OCI-LY7 (cell line): ENCODE measurements at regions not wholly inside any gene's neighbourhood (a gene's known extent, or its start where the extent isn't known, plus 50 kb on each side); places are given as distances from the start of the nearest gene placed in this dataset.

Experiments used
- BruUV-seq: library from RNA; stranded (reverse); fragments of 400-500 nt; replicated peaks from 2 replicates; lab custom pipeline; 2021; lab: Mats Ljungman, UMichigan
- CTCF ChIA-PET: fragments of 300-600 bp; sonication (Branson Sonifier 250); formaldehyde crosslinking; loops from one replicate; lab custom pipeline; 2022; ENCODE audit warnings: antibody characterized with exemption; ENCODE audit not compliant: unreplicated experiment; lab: Charles Lee
- POLR2A ChIA-PET: fragments of 300-600 bp; sonication (Branson Sonifier 250); formaldehyde crosslinking; loops from one replicate; lab custom pipeline; 2022; ENCODE audit warnings: antibody characterized with exemption; lab: Charles Lee
- DNase-seq: peaks from one replicate; pipeline ENCODE4 v3.0.0-alpha.2; 2015; ENCODE audit warnings: low spot score
- H2AFZ ChIP-seq: fragments of 200-600 bp; sonication (generic), shearing (Covaris generic); 2 replicates; pipeline ENCODE4 v1.6.1; 2014; ENCODE audit warnings: mild to moderate bottlenecking, antibody characterized with exemption, low read length, moderate library complexity
- H3K27ac ChIP-seq: fragments of 200-600 bp; sonication (generic); 2 replicates; pipeline ENCODE4 v1.5.1; 2014; ENCODE audit warnings: mixed run types, low read depth, mild to moderate bottlenecking, moderate library complexity, low read length, inconsistent platforms; ENCODE audit not compliant: poor library complexity, severe bottlenecking
- H3K36me3 ChIP-seq: fragments of 200-600 bp; sonication (generic); 2 replicates; pipeline ENCODE4 v1.6.1; 2014; ENCODE audit warnings: mild to moderate bottlenecking, antibody characterized with exemption, low read length, moderate library complexity, mixed read lengths; ENCODE audit not compliant: insufficient read depth
- H3K4me1 ChIP-seq: fragments of 200-600 bp; sonication (generic); 2 replicates; pipeline ENCODE4 v1.5.1; 2014; ENCODE audit warnings: mild to moderate bottlenecking, low read length; ENCODE audit not compliant: insufficient read depth, poor library complexity, severe bottlenecking
- H3K4me2 ChIP-seq: fragments of 200-600 bp; sonication (generic); 2 replicates; pipeline ENCODE4 v1.6.1; 2014; ENCODE audit warnings: mild to moderate bottlenecking, low read length
- H3K4me3 ChIP-seq: fragments of 200-600 bp; sonication (generic); 2 replicates; pipeline ENCODE4 v1.5.1; 2014; ENCODE audit warnings: mild to moderate bottlenecking, low read depth, low read length; ENCODE audit not compliant: poor library complexity, severe bottlenecking
- H3K79me2 ChIP-seq: fragments of 200-600 bp; sonication (generic); 2 replicates; pipeline ENCODE4 v1.6.1; 2016; ENCODE audit warnings: low read depth, mild to moderate bottlenecking, low read length, moderate library complexity, mixed read lengths; ENCODE audit not compliant: insufficient read depth
- H3K9me2 ChIP-seq: fragments of 200-600 bp; sonication (generic); 2 replicates; pipeline ENCODE4 v1.6.1; 2016; ENCODE audit warnings: mild to moderate bottlenecking, low read length, mixed read lengths; ENCODE audit not compliant: insufficient read depth
- H3K9me3 ChIP-seq: fragments of 200-600 bp; sonication (generic); 2 replicates; pipeline ENCODE4 v1.6.1; 2014; ENCODE audit warnings: mild to moderate bottlenecking, mixed run types, low read length, mixed read lengths
- H4K20me1 ChIP-seq: fragments of 200-600 bp; sonication (generic); 2 replicates; pipeline ENCODE4 v1.6.1; 2014; ENCODE audit warnings: mild to moderate bottlenecking, antibody characterized with exemption, low read length, moderate library complexity, mixed read lengths; ENCODE audit not compliant: insufficient read depth
- CTCF ChIP-seq: fragments of 200-600 bp; sonication (generic); conservative IDR thresholded peaks from 2 replicates; pipeline ENCODE4 v1.5.1; 2014; ENCODE audit warnings: mild to moderate bottlenecking, antibody characterized with exemption, low read length, moderate library complexity, mixed read lengths
- EZH2phosphoT487 ChIP-seq: fragments of 200-600 bp; sonication (generic); IDR thresholded peaks from 2 replicates; pipeline ENCODE4 v1.6.1; 2018; ENCODE audit warnings: low read depth, borderline replicate concordance, mild to moderate bottlenecking, mixed run types, antibody characterized with exemption, low read length, moderate library complexity, mixed read lengths
- intact Hi-C: fragments of 100-400 bp; cut with micrococcal nuclease; formaldehyde crosslinking; loops from one replicate; pipeline ENCODE4 v1.10.0; 2022; ENCODE audit not compliant: unreplicated experiment

DNA sequence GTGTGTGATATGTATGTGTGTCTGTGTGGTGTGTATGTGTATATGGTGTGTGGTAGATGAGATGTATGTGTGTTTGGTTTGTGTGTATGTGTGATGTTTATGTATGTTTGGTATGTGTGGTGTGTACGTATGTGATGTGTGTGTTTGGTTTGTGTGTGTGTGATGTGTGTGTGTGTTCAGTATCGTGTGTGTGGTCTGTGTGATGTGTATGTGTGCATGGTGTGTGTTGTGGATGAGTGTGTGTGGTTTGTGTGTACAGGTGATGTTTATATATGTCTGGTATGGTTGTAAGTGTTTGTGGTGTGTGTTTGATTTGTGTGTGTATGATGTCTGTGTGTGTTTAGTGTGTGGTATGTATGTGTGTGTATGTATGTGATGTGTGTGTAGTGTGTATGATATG, 199.4 kb downstream of the SUDS3 start:
- CTCF ChIA-PET, result no interaction called here
- POLR2A ChIA-PET, result no interaction called here
- H3K9me3 ChIP-seq, result no peaks in the 10 kb centered on the region
- H4K20me1 ChIP-seq, result no peaks in the 10 kb centered on the region
- no TSS peak for BruUV-seq
- H3K79me2 ChIP-seq, result no peaks in the 10 kb centered on the region
- no peaks in the 10 kb centered on the region for H3K4me1 ChIP-seq
- DNase-seq, result no peak
- H3K36me3 ChIP-seq, result no peaks in the 10 kb centered on the region
- intact Hi-C loops, result no loop called here
- H2AFZ ChIP-seq, result no peak overlapping the region
- H3K27ac ChIP-seq, result no peak overlapping the region
- H3K9me2 ChIP-seq, result no peaks in the 10 kb centered on the region
- no peak overlapping the region for H3K4me2 ChIP-seq
- no peak overlapping the region for H3K4me3 ChIP-seq
- no peak for TF ChIP-seq EZH2phosphoT487
- TF ChIP-seq CTCF, result no peak

DNA sequence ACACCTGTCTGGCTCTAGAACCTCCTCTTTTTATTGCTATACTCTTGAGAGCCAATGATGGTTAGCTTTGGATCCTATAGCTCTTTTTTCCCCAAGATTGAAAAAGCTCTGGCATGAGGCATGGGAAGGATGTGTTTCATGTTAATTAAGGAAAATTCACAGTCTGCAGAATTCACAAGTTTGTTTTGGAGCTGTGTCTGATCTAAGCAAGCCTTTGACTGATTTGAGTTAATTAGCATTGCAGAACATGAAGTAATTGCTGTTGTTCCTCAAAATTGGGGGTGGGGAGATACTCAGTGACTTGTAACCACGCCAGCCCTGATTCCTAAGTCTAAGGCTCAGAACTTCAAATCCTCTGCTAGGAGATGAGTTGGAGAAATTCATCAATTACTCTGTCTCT, 205.0 kb downstream of the SUDS3 start:
- no peak overlapping the region for H3K4me2 ChIP-seq
- H3K36me3 ChIP-seq, result no peaks in the 10 kb centered on the region
- DNase-seq, result no peak
- no peaks in the 10 kb centered on the region for H3K4me1 ChIP-seq
- H3K27ac ChIP-seq, result no peak overlapping the region
- H3K9me2 ChIP-seq, result no peaks in the 10 kb centered on the region
- no peaks in the 10 kb centered on the region for H3K9me3 ChIP-seq
- intact Hi-C loops, result no loop called here
- no TSS peak for BruUV-seq
- CTCF ChIA-PET, result no interaction called here
- H3K4me3 ChIP-seq, result no peak overlapping the region
- H3K79me2 ChIP-seq, result no peaks in the 10 kb centered on the region
- TF ChIP-seq EZH2phosphoT487, result no peak
- no peak for TF ChIP-seq CTCF
- POLR2A ChIA-PET, result interaction anchor here (0.7 kb wide), 1 partner anchor 665 kb away, joined by 3 read pairs; no protein-coding TSS in a partner anchor
- no peak overlapping the region for H2AFZ ChIP-seq
- H4K20me1 ChIP-seq, result no peaks in the 10 kb centered on the region

GRCh38 chr12:118582863-118583262, 206.5 kb downstream of the SUDS3 start:
- POLR2A ChIA-PET, result no interaction called here
- intact Hi-C loops, result no loop called here
- CTCF ChIA-PET, result no interaction called here
- TF ChIP-seq CTCF, result no peak
- TF ChIP-seq EZH2phosphoT487, result no peak
- H3K4me3 ChIP-seq, result no peak overlapping the region
- no peak overlapping the region for H3K4me2 ChIP-seq
- BruUV-seq, result no TSS peak
- H4K20me1 ChIP-seq, result no peaks in the 10 kb centered on the region
- no peaks in the 10 kb centered on the region for H3K9me3 ChIP-seq
- no peak overlapping the region for H3K27ac ChIP-seq
- H3K9me2 ChIP-seq, result no peaks in the 10 kb centered on the region
- no peaks in the 10 kb centered on the region for H3K4me1 ChIP-seq
- no peaks in the 10 kb centered on the region for H3K36me3 ChIP-seq
- no peaks in the 10 kb centered on the region for H3K79me2 ChIP-seq
- no peak overlapping the region for H2AFZ ChIP-seq
- DNase-seq, result no peak
